IMR-90 (cell line): ENCODE measurements at regions not wholly inside any gene's neighbourhood (a gene's known extent, or its start where the extent isn't known, plus 50 kb on each side); places are given as distances from the start of the nearest gene placed in this dataset.

Experiments used
- BHLHE40 ChIP-seq: fragments of 150-350 bp; IDR thresholded peaks from 2 replicates; pipeline ENCODE4 v1.6.1; 2016; ENCODE audit warnings: mild to moderate bottlenecking, low read depth, low read length
- CTCF ChIP-seq: conservative IDR thresholded peaks from 2 replicates; pipeline ENCODE4 v1.5.1; 2012; ENCODE audit warnings: mild to moderate bottlenecking, low read depth, low read length, improper control_type of control experiment

- TF ChIP-seq BHLHE40 (no peak), CTCF (no peak)
Observed at GRCh38 chr6:56845032-56845431, 109.9 kb upstream of the BEND6 start.
